HepG2 (cell line): ENCODE measurements at regions not wholly inside any gene's neighbourhood (a gene's known extent, or its start where the extent isn't known, plus 50 kb on each side); places are given as distances from the start of the nearest gene placed in this dataset.

Experiments used
- ATF2 ChIP-seq: sonication (generic); formaldehyde crosslinking; IDR thresholded peaks from 2 replicates; pipeline ENCODE4 v1.4.0; 2020; ENCODE audit warnings: missing genetic modification reagents
- CEBPB ChIP-seq: IDR thresholded peaks from 2 replicates; pipeline ENCODE4 v1.6.1; 2011; ENCODE audit warnings: low read depth, low read length, improper control_type of control experiment, borderline replicate concordance
- CSRNP2 ChIP-seq: sonication (generic); formaldehyde crosslinking; conservative IDR thresholded peaks from 2 replicates; pipeline ENCODE4 v1.8.0; 2022; ENCODE audit warnings: low read depth, missing genetic modification reagents
- GATAD2A ChIP-seq: IDR thresholded peaks from 2 replicates; pipeline ENCODE4 v1.6.1; 2016
- HOXD1 ChIP-seq: sonication (generic); formaldehyde crosslinking; IDR thresholded peaks from 2 replicates; pipeline ENCODE4 v1.5.0; 2020; ENCODE audit warnings: missing genetic modification reagents
- MYPOP ChIP-seq: sonication (generic); formaldehyde crosslinking; IDR thresholded peaks from 2 replicates; pipeline ENCODE4 v1.8.1; 2023; ENCODE audit warnings: mild to moderate bottlenecking, moderate library complexity, missing genetic modification reagents
- SAFB2 ChIP-seq: sonication (generic); formaldehyde crosslinking; IDR thresholded peaks from 2 replicates; pipeline ENCODE4 v1.5.1; 2020; ENCODE audit warnings: missing genetic modification reagents, low read depth, mild to moderate bottlenecking, borderline replicate concordance
- SKIL ChIP-seq: sonication (generic); formaldehyde crosslinking; IDR thresholded peaks from 2 replicates; pipeline ENCODE4 v1.8.0; 2022; ENCODE audit warnings: missing genetic modification reagents, mild to moderate bottlenecking, moderate library complexity, borderline replicate concordance
- SP4 ChIP-seq: sonication (generic); formaldehyde crosslinking; IDR thresholded peaks from 2 replicates; pipeline ENCODE4 v1.8.1; 2023; ENCODE audit warnings: mild to moderate bottlenecking, missing genetic modification reagents
- TOPORS ChIP-seq: sonication (generic); formaldehyde crosslinking; IDR thresholded peaks from 2 replicates; pipeline ENCODE4 v1.8.0; 2023; ENCODE audit warnings: mild to moderate bottlenecking, missing genetic modification reagents
- ZBTB25 ChIP-seq: IDR thresholded peaks from 2 replicates; pipeline ENCODE4 v1.6.1; 2018; ENCODE audit warnings: missing genetic modification reagents
- ZFP90 ChIP-seq: sonication (generic); formaldehyde crosslinking; IDR thresholded peaks from 2 replicates; pipeline ENCODE4 v1.8.0; 2022; ENCODE audit warnings: missing genetic modification reagents, mild to moderate bottlenecking, inconsistent platforms, borderline replicate concordance
- ZNF180 ChIP-seq: sonication (generic); formaldehyde crosslinking; IDR thresholded peaks from 2 replicates; pipeline ENCODE4 v1.4.0; 2020; ENCODE audit warnings: low read depth, missing genetic modification reagents, borderline replicate concordance
- ZNF224 ChIP-seq: sonication (generic); formaldehyde crosslinking; IDR thresholded peaks from 2 replicates; pipeline ENCODE4 v1.5.0; 2020; ENCODE audit warnings: mild to moderate bottlenecking, missing genetic modification reagents
- ZNF609 ChIP-seq: sonication (generic); formaldehyde crosslinking; IDR thresholded peaks from 2 replicates; pipeline ENCODE4 v1.4.0; 2020; ENCODE audit warnings: mild to moderate bottlenecking, missing genetic modification reagents, borderline replicate concordance
- ZSCAN29 ChIP-seq: sonication (generic); formaldehyde crosslinking; conservative IDR thresholded peaks from 2 replicates; pipeline ENCODE4 v1.4.0; 2020; ENCODE audit warnings: mild to moderate bottlenecking, missing genetic modification reagents

GRCh38 chr22:22087854-22088657, 105.5 kb upstream of the TOP3B start (continued):
- TF ChIP-seq ATF2: peak; percentile 74
- peak; percentile 57; the same call in 1 of the 2 replicates for TF ChIP-seq TOPORS (CRISPR knock-in tag)
- TF ChIP-seq ZNF609 (CRISPR knock-in tag): 0 out of 2 replicates have a peak, but pooled peaks have one; percentile 52
- TF ChIP-seq ZNF224 (CRISPR knock-in tag): no peak
- TF ChIP-seq ZBTB25 (CRISPR knock-in tag): peak; percentile 66; the same call in 1 of the 2 replicates
- no peak for TF ChIP-seq SKIL (CRISPR knock-in tag)
- no peak for TF ChIP-seq SAFB2 (CRISPR knock-in tag)
- 0 out of 2 replicates have a peak, but pooled peaks have one; percentile 46 for TF ChIP-seq ZSCAN29 (CRISPR knock-in tag)
- TF ChIP-seq CSRNP2 (CRISPR knock-in tag): no peak
- TF ChIP-seq GATAD2A (CRISPR knock-in tag): peak; percentile 97
- no peak for TF ChIP-seq HOXD1 (CRISPR knock-in tag)
- TF ChIP-seq CEBPB: peak; percentile 97
- TF ChIP-seq ZNF180 (CRISPR knock-in tag): no peak
- peak; percentile 60; the same call in 1 of the 2 replicates for TF ChIP-seq ZFP90
- no peak for TF ChIP-seq SP4
- TF ChIP-seq MYPOP (CRISPR knock-in tag): 0 out of 2 replicates have a peak, but pooled peaks have one; percentile 29
